Epithelial cell of esophagus (primary cell): ENCODE measurements at regions not wholly inside any gene's neighbourhood (a gene's known extent, or its start where the extent isn't known, plus 50 kb on each side); places are given as distances from the start of the nearest gene placed in this dataset.

Source experiments
- DNase-seq: peaks from one replicate; pipeline ENCODE4 v3.0.0; 2010; ENCODE audit warnings: low read depth
- H3K4me3 ChIP-seq: 2 replicates; pipeline ENCODE4 v1.5.1; 2011; ENCODE audit warnings: mild to moderate bottlenecking, low read length, control low read depth
- TF ChIP-seq, protein P1 (sequence below): IDR thresholded peaks from 2 replicates; pipeline ENCODE4 v1.5.1; 2011; ENCODE audit warnings: low read depth, mild to moderate bottlenecking, low read length, control low read depth, inconsistent platforms; ENCODE audit not compliant: insufficient read depth; ENCODE audit errors: missing control alignments

DNA sequence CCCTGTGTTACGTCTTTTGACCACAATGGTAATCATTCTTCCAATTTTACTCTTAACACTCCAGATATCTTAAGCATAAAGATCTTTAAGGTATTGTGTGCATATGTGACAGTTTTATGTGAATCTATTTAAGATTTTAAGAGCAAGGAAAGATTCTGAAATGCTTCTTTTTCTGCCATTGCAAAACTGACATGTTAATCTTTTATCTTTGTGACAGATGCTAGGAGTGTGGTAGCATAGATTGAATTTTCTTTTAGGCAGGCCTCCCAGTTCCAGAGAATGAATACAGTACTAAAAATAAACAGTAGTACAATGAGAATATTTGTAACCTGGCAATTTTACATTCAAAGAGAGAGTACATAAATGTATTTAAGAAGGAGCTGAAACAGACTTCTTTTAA is 232.5 kb upstream of the ZSWIM2 start:
- H3K4me3 ChIP-seq = no peak overlapping the region
- TF ChIP-seq, protein P1, sequence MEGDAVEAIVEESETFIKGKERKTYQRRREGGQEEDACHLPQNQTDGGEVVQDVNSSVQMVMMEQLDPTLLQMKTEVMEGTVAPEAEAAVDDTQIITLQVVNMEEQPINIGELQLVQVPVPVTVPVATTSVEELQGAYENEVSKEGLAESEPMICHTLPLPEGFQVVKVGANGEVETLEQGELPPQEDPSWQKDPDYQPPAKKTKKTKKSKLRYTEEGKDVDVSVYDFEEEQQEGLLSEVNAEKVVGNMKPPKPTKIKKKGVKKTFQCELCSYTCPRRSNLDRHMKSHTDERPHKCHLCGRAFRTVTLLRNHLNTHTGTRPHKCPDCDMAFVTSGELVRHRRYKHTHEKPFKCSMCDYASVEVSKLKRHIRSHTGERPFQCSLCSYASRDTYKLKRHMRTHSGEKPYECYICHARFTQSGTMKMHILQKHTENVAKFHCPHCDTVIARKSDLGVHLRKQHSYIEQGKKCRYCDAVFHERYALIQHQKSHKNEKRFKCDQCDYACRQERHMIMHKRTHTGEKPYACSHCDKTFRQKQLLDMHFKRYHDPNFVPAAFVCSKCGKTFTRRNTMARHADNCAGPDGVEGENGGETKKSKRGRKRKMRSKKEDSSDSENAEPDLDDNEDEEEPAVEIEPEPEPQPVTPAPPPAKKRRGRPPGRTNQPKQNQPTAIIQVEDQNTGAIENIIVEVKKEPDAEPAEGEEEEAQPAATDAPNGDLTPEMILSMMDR = no peak
- DNase-seq = no peak

DNA sequence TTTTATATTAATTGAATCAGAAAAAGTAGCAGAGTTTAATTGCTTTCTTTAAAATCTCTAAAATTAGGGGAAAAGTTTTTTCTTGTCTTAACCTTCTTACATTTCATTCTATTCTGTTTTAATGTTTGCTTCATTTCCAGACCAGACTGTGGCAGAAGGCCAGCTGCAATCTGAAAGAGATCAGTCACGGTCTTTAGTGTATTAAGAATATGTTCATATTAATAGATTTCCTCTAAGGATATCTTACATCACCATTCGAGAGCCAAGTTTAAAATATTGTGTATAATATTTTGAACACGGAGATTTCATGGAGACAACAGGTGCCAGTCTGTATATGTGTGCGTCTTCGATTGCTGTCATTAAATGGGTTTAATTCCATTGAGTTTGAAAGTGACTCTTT is 230.9 kb upstream of the ZSWIM2 start:
- H3K4me3 ChIP-seq = no peak overlapping the region
- DNase-seq = no peak
- TF ChIP-seq, protein P1 = no peak

DNA sequence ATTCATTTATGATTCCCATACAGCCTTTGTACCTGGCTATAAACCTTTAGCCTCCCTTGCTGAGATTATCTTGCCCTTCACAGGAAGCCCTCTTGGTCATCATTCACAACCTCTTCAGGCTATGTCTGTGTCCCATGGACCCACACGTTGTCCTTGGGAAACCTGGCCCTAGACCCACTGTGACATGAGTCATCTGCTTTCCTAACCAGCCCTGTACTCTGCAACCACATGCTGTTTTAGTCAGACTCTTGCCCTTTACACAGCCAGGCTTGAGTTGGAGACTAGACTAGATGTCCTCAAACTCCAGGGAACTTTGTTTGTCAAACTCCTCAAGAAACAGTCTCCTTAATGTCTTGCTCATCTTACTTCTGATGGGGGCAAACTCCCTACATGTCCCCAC is 229.3 kb upstream of the ZSWIM2 start:
- peak; percentile 46 for DNase-seq
- TF ChIP-seq, protein P1 = no peak
- no peak overlapping the region for H3K4me3 ChIP-seq

DNA sequence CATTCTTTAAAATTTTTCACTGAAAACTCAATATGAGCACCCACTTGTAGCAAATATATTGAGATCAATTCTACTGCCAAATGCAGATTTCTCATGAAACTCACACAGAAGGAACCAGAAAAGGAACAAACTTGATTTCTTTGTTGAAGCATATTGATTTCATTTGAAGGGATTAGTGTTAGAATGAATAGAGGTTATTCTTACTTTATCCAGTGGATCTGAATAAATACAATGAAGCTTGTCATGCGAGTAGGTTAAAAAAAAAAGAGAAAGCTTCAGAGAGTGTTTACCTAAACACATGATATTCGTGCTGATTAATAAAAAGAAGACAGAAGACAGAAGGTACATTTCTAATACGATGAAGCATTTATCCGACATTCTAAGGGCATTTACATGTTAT is 226.7 kb upstream of the ZSWIM2 start:
- no peak overlapping the region for H3K4me3 ChIP-seq
- DNase-seq = no peak
- TF ChIP-seq, protein P1 = no peak

DNA sequence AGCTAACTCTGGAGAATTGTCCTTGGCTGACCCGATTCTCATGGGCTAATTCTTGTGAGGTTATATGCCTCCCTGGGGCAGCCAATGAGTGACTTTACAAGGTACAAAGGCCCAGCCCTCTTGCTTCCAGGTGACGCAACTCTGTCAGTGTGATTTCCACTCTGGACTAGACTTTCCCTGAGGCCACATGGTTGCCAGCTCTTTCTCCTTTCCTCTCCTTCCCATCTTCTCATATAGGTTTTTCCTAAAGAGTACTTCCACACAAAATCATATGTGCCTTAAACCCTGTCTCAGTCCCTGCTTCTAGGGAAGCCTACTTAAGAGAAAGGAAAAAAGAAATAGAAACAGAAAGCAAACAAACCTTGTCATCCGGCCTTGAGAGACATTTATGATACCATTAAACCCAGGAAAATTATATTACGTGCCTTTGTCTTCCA is 226.2 kb upstream of the ZSWIM2 start:
- H3K4me3 ChIP-seq = no peak overlapping the region
- DNase-seq = peak; percentile 35
- TF ChIP-seq, protein P1 = no peak

DNA sequence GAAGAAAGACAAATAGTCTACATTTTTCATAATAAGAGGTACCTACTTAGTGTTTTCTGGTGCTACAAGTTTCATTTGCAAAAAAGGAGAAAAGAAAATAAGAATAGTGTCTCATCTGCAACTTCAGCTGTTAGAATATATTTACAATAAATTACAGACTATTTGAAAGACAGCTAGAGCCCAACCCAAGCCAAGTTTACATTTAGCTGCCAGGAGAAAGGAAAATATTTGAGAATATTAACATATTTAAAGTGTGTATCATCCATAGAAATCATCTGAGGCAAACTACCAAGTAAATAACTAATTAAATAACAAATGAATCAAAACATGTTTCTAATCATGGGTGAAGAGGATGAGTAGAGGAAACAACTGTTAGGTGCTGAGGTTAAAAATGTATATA is 209.2 kb upstream of the ZSWIM2 start:
- no peak overlapping the region for H3K4me3 ChIP-seq
- no peak for DNase-seq
- TF ChIP-seq, protein P1 = no peak

DNA sequence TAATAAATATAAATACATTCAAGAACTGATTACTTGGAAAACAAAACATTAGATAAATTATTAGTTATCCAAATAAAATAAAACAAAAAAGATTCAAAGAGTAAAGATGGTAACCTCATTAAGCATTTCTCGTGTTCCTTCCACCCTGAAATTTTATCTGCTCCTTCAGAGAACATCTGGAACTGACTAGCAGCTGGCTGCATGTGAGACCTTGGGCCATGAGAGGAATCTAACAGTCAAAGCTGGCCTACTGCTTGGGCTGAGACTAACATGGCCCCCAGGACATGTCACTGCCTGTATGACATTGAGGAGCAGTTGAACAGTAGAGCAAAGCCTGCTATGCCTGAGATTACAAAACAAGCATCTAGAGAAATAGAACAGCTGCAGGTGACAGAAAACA is 208.5 kb upstream of the ZSWIM2 start:
- TF ChIP-seq, protein P1 = no peak
- H3K4me3 ChIP-seq = no peak overlapping the region
- DNase-seq = no peak
